NCI-H748 treated with DMSO at 0.1 percent for 48 hours (cell line): ENCODE measurements at regions not wholly inside any gene's neighbourhood (a gene's known extent, or its start where the extent isn't known, plus 50 kb on each side); places are given as distances from the start of the nearest gene placed in this dataset.
"Not testable (repeated sequence)": the region's sequence is repeated elsewhere in the genome, so short reads cannot be mapped to it uniquely, and the experiment has no call there.

Source experiments
- DNase-seq: peaks from one replicate; lab custom pipeline; 2025; lab: John Stamatoyannopoulos, UW

DNA sequence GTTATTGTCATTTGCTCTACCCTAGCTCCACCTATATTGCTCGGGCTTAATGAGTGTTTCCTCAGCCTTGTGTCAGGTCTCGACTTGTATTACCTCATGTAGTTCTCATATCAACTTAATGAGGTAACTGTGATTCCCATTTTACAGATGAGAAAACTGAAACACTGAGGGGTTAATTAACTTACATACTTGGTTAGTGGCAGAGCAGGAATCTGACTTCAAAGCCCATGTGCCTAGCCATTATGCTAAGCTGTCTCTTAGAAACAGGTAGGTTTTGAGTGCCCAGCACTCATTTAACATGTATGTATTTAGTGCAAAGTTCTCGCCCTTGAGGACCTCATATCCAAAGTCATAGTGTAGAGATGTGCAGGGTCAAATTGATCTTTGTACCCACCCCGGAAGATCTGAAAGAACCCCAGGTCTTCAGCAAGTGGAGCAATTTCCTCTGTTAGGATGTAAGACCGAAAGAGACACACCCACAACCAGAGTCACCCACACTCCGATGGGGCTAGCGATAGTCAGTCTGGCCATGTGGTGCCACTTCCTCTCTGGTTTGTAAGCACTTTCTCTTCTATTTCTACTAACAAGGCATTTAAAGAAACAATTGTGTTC, 121.0 kb upstream of the SLC39A10 start:
- no peak for DNase-seq

- no peak for DNase-seq
Measured at GRCh38 chr2:195534971-195535370, 122.1 kb upstream of the SLC39A10 start.

- DNase-seq, result no peak
Measured at GRCh38 chr2:195533771-195534642, 123.0 kb upstream of the SLC39A10 start.

- DNase-seq, result no peak
Measured at GRCh38 chr2:195532628-195533271, 124.3 kb upstream of the SLC39A10 start.

DNA sequence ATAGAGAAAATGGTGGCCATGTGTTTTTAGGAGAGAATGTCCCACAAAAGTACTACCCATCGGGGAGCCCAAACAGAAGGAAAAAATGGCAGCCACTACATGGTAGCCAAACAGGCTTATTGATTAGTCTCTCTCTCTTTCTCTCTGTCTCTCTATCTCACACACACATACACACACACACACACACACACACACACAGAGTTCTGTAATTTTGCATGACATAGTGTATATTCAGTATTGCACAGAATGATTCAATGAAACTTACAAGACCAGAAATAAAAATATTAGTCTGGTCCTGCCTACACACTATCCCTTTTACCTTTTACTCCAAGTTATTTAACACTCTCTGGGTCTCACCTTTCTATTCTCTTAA, 124.8 kb upstream of the SLC39A10 start:
- DNase-seq, result no peak

DNA sequence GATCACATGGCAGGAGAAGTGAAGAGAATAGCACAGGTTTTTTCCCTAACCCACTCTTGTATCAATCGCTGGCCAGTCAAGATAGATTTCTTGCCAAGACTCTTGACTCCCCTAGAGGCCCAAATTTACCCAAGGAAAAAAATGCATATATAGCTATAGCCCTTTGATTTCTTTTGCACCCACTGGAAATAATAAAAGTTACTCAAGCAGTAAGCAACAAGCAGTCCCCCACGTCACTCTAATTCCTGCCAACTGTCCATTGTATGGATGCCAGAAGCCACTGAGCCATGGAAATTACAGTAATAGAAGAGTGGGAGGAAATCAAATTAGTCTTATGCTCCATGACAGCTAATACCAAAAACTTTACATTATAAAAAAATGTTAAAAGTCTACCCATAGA, 125.3 kb upstream of the SLC39A10 start:
- DNase-seq, result no peak

DNA sequence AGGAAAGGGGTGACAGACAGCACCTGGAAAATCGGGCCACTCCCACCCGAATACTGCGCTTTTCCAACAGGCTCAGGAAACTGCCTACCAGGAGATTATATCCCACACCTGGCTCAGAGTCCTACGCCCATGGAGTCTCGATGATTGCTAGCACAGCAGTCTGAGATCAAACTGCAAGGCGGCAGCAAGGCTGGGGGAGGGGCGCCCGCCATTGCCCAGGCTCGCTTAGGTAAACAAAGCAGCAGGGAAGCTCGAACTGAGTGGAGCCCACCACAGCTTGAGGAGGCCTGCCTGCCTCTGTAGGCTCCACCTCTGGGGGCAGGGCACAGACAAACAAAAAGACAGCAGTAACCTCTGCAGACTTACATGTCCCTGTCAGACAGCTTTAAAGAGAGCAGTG, 133.8 kb upstream of the SLC39A10 start:
- DNase-seq, result not testable (repeated sequence)

DNA sequence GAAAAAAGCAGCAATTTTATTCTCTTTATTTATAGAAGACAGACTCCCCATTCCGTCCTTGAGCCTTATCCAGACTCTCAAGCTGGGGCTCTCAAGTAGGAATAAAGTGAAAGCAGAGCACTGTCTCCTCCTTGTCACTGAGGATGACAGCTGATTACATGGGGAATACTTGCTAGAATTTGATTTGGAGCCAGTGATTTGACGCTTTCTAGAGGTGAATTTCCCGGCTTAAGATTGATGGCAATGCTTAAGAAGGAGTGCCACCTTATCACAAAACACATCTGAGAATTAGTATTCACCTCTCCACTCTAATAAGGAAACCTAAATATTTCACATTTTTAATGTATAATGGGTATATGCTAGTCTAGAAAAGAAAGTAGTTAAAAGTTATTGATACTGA, 135.4 kb upstream of the SLC39A10 start:
- no peak for DNase-seq

DNA sequence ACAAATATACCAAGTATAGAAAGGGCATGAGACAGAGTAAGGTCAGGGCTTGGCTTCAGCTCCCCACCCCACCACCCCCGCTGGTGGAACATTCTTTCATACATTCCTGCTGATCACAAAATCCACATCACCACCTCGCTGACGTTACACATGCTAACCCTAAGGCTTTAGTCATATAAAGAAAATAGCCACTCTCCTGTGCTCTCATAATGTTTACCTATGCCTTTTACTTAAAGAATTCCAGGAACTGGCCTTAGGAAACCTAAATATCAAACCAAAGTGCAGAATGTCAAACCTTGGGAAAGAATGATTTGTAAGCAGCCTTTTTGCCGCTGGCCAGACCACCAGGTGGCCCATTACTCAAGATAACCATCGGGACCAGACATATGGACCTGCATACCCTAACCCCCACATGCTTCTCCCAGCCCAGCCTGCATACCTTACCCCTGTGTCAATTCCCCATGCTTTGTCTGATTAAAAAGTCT, 136.3 kb upstream of the SLC39A10 start:
- no peak for DNase-seq

GRCh38 chr2:195515551-195515950, 141.5 kb upstream of the SLC39A10 start:
- no peak for DNase-seq

DNA sequence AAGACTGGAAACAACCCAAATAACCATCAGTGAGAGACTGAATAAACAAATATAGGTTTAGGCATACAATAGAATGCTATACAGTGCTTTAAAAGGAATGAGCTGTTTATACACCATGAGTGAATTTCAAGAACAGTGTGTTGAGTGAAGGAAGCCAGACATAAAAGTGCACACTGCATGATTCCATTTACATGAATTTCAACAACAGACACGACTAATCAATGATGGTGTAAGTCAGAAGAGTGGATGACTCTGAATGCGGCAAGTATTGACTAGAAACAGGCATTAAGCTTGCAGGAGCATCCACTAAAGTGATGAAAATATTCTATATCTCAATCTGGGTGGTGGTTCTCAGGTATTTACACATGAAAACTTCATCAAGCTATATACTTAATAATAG, 142.7 kb upstream of the SLC39A10 start:
- DNase-seq, result no peak

- no peak for DNase-seq
Measured at GRCh38 chr2:195513119-195513518, 143.9 kb upstream of the SLC39A10 start.

DNA sequence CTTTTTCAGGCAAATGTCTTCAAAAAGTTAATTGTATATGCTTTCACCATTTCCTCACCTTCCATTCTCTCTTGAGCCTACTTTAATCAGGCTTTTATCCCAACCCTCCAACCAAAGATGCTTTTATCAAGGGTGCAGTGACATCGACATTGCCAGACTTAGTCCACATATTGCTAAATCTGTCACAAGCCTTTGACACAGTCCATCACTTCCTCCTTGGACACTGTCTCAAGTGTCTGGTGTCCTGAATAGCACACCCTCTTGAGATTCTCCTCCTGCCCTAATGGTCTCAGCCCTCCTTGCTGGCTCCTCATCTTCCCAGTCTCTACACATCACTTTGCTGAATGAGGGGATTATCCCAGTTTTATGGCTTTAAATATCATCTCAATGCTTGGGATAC, 147.5 kb upstream of the SLC39A10 start:
- DNase-seq, result no peak

DNA sequence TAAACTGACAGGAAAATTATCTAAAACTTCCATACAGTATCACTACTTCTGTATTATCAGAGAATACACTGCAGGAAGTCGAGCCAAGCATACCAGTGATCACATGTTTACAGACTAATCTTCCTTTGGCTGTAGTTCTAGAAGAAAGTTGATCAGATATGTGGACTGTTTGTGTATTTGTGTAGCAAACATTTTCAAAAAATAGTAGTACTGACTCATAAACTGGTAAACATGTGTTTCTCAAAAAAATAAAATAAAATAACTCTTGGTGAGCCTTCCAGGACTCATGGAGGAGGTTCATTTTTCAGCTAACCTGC, 148.9 kb upstream of the SLC39A10 start:
- DNase-seq, result no peak

DNA sequence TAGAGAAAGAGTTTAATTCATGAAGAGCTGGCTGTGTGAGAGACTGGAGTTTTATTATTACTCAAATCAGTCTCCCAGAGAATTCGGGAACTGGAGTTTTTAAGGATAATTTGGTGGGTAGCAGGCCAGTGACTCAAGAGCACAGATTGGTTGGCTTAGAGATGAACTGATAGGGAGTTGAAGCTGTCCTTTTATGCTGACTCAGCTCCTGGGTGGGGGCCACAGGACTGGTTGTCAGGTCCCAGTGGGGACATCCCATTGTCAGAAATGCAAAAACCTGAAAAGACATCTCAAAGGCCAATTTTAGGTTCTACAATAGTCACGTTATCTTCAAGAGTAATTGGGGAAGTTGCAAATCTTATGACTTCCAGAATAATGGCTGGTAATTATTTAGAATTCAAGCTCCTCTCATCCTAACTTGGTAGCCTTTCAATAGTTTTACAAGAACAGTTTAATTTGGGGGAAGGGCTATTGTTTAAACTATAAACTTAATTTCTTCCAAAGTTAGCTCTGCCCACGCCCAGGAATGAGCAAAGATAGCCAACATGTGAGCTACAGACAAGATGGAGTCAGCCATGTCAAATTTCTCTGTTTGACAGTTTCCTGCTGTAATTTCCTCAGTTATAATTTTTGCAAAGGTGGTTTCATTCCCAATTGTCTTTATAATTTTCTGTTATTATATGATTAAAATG, 149.4 kb upstream of the SLC39A10 start:
- no peak for DNase-seq

DNA sequence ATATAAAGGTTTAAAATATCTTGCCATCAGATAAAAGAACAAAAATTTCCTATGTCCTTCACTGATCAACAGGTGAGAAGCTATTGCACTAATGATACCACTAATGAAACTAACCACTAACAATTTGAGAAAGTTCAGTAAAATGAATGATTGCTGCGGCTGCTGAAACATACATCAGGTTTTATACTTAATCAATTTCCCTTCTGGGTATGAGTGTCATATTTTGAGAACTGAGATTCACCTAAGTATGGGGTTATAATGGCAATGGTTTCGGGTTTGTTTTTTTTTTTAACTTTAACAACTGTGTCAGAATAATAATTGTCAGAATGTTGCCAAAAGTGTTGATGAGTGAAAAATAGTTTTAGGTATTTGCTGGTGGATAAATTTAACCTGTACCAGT, 151.3 kb upstream of the SLC39A10 start:
- no peak for DNase-seq

GRCh38 chr2:195503208-195503607, 153.8 kb upstream of the SLC39A10 start:
- no peak for DNase-seq

DNA sequence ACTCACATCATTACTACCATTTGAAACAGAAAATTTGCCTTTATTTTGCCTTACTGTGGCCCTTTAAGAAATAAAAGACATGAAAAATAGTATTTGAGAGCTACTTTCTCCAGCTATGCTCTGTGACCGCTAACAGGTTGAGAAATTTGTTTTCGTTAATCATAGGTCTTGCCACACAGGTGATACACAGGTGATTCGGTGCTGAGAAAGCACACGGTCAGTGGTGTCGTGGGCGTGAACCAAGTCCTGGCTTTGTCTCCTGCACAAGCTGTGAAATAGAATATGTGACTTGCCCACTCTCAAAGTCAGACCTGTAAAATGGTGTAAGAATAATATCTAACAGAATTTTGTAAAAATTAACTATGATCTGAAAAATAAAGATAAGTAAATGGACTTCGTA, 155.3 kb upstream of the SLC39A10 start:
- DNase-seq, result no peak

GRCh38 chr2:195500879-195501278, 156.1 kb upstream of the SLC39A10 start:
- no peak for DNase-seq

DNA sequence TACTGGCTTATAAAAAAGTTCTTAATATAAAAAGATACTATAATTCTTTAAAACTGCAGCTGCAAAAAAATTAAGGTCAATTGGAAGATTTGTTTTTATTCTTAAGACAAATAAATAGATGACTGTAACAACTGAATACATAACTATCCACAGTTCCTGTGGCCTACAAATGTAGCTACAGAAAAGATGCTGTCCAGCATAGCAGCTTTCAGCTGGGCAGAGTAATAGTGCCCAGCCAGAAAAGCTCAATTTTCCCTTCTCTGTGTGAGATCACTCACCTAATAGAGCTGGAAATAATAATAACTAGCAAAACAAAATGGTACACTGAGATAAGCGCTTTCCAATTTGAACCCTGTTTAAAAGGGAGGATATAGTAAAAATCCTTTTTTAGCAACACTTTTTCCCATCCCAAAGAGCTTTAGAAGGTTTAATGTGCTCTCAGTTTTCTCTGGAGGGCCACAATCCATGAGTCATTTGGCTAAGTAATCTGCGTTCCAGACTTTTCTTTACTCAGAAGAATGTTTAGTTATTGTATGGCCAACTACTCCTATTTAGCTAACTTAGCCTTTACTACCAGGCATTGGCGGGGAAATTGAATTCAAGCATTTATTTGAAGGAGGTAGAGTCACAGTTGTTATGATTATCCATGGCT, 158.1 kb upstream of the SLC39A10 start:
- DNase-seq, result no peak

GRCh38 chr2:195498176-195498575, 158.8 kb upstream of the SLC39A10 start:
- DNase-seq, result no peak

GRCh38 chr2:195496991-195497390, 160.0 kb upstream of the SLC39A10 start:
- no peak for DNase-seq
